Natural killer cell (primary cell): ENCODE measurements at regions not wholly inside any gene's neighbourhood (a gene's known extent, or its start where the extent isn't known, plus 50 kb on each side); places are given as distances from the start of the nearest gene placed in this dataset.

Experiments
- ATAC-seq, 3 donors: fragments of 150-1000 bp in 2 of 3; fragments of 200-7000 bp in 1 of 3; cut with Tn5 transposase; 1 replicate in 1 of 3; 2 replicates in 2 of 3; pipeline ENCODE4 v1.10.0; 2021; ENCODE audit warnings: mild to moderate bottlenecking in 2 of 3, moderate library complexity in 2 of 3
- DNase-seq, 2 donors: peaks; one replicate each; pipeline versions ENCODE4 v3.0.0 to v3.0.0-alpha.2; 2013 to 2021; ENCODE audit warnings: mixed read lengths in 1 of 2
- H3K27ac ChIP-seq: one replicate; pipeline ENCODE4 v1.5.1; 2013; ENCODE audit warnings: mild to moderate bottlenecking, low read length
- H3K27me3 ChIP-seq: one replicate; pipeline ENCODE4 v1.6.1; 2013; ENCODE audit warnings: low read length; ENCODE audit not compliant: control insufficient read depth, insufficient read depth
- H3K36me3 ChIP-seq: one replicate; pipeline ENCODE4 v1.6.1; 2013; ENCODE audit warnings: low read length; ENCODE audit not compliant: control insufficient read depth, insufficient read depth
- H3K4me1 ChIP-seq: one replicate; pipeline ENCODE4 v1.6.1; 2013; ENCODE audit warnings: low read length; ENCODE audit not compliant: control insufficient read depth, insufficient read depth
- H3K4me3 ChIP-seq: one replicate; pipeline ENCODE4 v1.5.1; 2013; ENCODE audit warnings: low read length
- H3K9me3 ChIP-seq: one replicate; pipeline ENCODE4 v1.6.1; 2013; ENCODE audit warnings: low read length; ENCODE audit not compliant: control insufficient read depth, insufficient read depth
- H3K27ac Mint-ChIP-seq, 2 donors: one replicate each; pipeline ENCODE4 v1.8.0; 2022; ENCODE audit warnings: mild to moderate bottlenecking in 2 of 2, mixed read lengths in 2 of 2, moderate library complexity in 1 of 2
- H3K27me3 Mint-ChIP-seq, 2 donors: one replicate each; pipeline ENCODE4 v1.8.0; 2022; ENCODE audit warnings: low read depth in 2 of 2, mixed read lengths in 2 of 2
- H3K36me3 Mint-ChIP-seq: one replicate; pipeline ENCODE4 v1.8.0; 2022; ENCODE audit warnings: mixed read lengths
- H3K4me1 Mint-ChIP-seq, 2 donors: one replicate each; pipeline ENCODE4 v1.8.0; 2022; ENCODE audit warnings: mixed read lengths in 2 of 2
- H3K4me3 Mint-ChIP-seq: one replicate; pipeline ENCODE4 v1.8.0; 2022; ENCODE audit warnings: mild to moderate bottlenecking, moderate library complexity, mixed read lengths
- H3K9me3 Mint-ChIP-seq, 2 donors: one replicate each; pipeline ENCODE4 v1.8.0; 2022; ENCODE audit warnings: mixed read lengths in 2 of 2
- WGBS: methylation state at CpG from one replicate; pipeline ENCODE4 v1.1.7; 2013; ENCODE audit warnings: missing lambda C conversion rate; ENCODE audit not compliant: insufficient coverage; 5-methylcytosine and 5-hydroxymethylcytosine counted together
- intact Hi-C: fragments of 100-400 bp; cut with micrococcal nuclease; formaldehyde crosslinking; loops from one replicate; pipeline ENCODE4 v1.14.2; 2022
- TF ChIP-seq, protein P1 (sequence below): fragments of 200-600 bp; IDR thresholded peaks from one replicate; pipeline ENCODE4 v1.8.0; 2022; ENCODE audit warnings: antibody characterized with exemption

DNA sequence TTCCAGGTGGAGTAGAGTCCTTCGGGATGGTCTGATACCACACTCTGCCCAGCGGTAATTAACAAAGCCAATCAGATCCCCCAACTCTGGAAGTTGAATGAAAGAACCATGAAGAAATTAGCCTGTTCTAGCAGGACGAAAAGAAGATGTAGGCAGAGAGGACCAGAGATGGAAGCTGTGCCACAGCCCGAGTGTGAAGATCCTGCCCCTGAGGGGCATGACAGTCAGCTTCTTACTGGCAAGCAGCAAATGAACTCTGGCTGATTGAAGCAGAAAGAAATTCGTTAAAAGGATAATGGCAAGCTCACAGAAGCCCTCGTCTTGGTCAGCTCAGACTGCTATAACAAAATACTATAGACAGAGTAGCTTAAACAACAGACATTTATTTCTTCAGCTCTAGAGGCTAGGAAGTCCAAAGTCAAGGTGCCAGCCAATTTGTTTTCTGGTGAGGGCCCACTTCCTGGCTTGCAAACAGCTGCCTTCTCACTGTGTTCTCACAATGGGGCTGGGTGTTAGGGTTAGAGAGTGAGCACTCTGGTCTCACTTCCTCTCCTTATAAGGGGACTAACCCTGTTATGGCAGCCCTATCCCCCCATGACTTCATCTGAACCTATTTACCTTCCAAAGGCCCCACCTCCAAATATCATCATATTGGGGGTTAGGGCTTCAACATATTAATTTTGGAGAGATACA, 307.1 kb downstream of the VPS13C start:
- Histone ChIP-seq H3K4me1 (peaks cover 13% of the 10 kb centered on the region), H3K27me3 (no peaks in the 10 kb centered on the region), H3K27ac (peak overlapping the region; percentile 19), H3K4me3 (no peak overlapping the region), H3K36me3 (no peaks in the 10 kb centered on the region), H3K9me3 (no peaks in the 10 kb centered on the region)
- Mint-ChIP-seq H3K27ac (no peak overlapping the region), H3K36me3 (no peaks in the 10 kb centered on the region), H3K9me3 (peaks cover 0 to 2% of the 10 kb centered on the region in 2 donors), H3K4me1 (no peaks in the 10 kb centered on the region), H3K4me3 (no peak overlapping the region), H3K27me3 (peaks cover 0 to 2% of the 10 kb centered on the region in 2 donors)
- TF ChIP-seq, protein P1, sequence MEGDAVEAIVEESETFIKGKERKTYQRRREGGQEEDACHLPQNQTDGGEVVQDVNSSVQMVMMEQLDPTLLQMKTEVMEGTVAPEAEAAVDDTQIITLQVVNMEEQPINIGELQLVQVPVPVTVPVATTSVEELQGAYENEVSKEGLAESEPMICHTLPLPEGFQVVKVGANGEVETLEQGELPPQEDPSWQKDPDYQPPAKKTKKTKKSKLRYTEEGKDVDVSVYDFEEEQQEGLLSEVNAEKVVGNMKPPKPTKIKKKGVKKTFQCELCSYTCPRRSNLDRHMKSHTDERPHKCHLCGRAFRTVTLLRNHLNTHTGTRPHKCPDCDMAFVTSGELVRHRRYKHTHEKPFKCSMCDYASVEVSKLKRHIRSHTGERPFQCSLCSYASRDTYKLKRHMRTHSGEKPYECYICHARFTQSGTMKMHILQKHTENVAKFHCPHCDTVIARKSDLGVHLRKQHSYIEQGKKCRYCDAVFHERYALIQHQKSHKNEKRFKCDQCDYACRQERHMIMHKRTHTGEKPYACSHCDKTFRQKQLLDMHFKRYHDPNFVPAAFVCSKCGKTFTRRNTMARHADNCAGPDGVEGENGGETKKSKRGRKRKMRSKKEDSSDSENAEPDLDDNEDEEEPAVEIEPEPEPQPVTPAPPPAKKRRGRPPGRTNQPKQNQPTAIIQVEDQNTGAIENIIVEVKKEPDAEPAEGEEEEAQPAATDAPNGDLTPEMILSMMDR: no peak
- intact Hi-C loops: no loop called here
- 71% methylated on average over 6 of the region's 6 CpGs for WGBS
- ATAC-seq (peak; percentile 86 to 96 (median 92)), DNase-seq (no peak)

- H3K9me3 ChIP-seq: no peaks in the 10 kb centered on the region
- Mint-ChIP-seq H3K36me3 (no peaks in the 10 kb centered on the region), H3K27me3 (peaks cover 0 to 2% of the 10 kb centered on the region in 2 donors), H3K4me1 (no peaks in the 10 kb centered on the region), H3K4me3 (no peak overlapping the region), H3K27ac (no peak overlapping the region), H3K9me3 (peaks cover 0 to 2% of the 10 kb centered on the region in 2 donors)
- no peak for DNase-seq
- no peaks in the 10 kb centered on the region for H3K27me3 ChIP-seq
- ATAC-seq: no peak
- H3K4me3 ChIP-seq: no peak overlapping the region
- intact Hi-C loops: no loop called here
- TF ChIP-seq, protein P1: no peak
- WGBS: 82% methylated on average over 5 of the region's 5 CpGs
- peaks cover 13% of the 10 kb centered on the region for H3K4me1 ChIP-seq
- no peak overlapping the region for H3K27ac ChIP-seq
- H3K36me3 ChIP-seq: no peaks in the 10 kb centered on the region
These were observed 308.2 kb downstream of the VPS13C start for GRCh38 chr15:61752001-61752400.

DNA sequence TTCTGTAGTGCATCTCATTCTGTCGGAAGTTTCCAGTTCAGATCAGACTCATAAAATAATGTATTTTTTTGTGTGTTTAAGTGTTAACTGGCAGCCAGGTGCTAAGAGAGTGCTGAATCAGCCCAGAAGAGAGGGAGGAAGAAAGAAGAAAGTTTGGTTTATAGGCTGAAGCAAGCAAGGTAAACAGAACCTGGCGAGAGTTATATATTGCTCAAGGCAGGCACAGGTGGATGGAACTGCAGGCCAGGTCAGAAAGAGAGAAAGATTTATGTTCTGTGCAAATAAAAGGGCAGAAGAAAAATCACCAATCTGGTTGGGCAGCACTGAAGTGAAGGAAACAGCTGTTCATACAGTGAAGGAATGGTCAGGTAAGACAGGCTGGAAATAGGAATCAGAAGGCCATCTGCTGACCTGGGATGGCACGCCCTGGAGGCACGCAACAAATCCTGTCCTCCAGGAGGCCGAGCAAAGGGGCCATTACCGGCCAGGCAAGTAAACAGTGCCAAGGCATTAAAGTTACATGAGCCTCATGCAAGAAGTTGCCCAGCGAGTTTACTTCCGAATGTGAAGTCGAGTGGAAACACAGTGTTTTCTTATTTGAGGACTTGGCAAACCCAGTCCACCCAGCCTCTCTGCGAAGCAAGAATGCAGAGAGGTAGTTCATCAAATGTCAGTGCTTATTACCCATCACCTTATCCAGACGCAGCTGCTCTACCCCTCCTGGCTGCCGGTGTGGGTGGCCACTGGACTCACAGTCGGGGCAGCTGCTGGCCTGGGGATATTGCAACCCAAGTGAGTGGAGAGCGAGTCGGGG, 309.8 kb downstream of the VPS13C start:
- TF ChIP-seq, protein P1: no peak
- H3K27ac ChIP-seq: no peak overlapping the region
- ATAC-seq: no peak

More for the DNA sequence above, 309.8 kb downstream of the VPS13C start:
- H3K27me3 Mint-ChIP-seq: peaks cover 3 to 8% of the 10 kb centered on the region in 2 donors
- H3K4me1 Mint-ChIP-seq: no peaks in the 10 kb centered on the region
- Histone ChIP-seq H3K27me3 (no peaks in the 10 kb centered on the region), H3K9me3 (no peaks in the 10 kb centered on the region), H3K4me1 (peaks cover 13% of the 10 kb centered on the region), H3K36me3 (no peaks in the 10 kb centered on the region), H3K4me3 (no peak overlapping the region)
- no peaks in the 10 kb centered on the region for H3K36me3 Mint-ChIP-seq
- H3K27ac Mint-ChIP-seq: peak overlapping the region in 1 of 2 donors; percentile 21
- DNase-seq: no peak
- H3K9me3 Mint-ChIP-seq: peaks cover 0 to 2% of the 10 kb centered on the region in 2 donors
- intact Hi-C loops: no loop called here
- WGBS: 90% methylated on average over 15 of the region's 15 CpGs
- H3K4me3 Mint-ChIP-seq: no peak overlapping the region
